Body of pancreas (tissue), 4 donors: ENCODE measurements at regions not wholly inside any gene's neighbourhood (a gene's known extent, or its start where the extent isn't known, plus 50 kb on each side); places are given as distances from the start of the nearest gene placed in this dataset.

Source experiments
- POLR2A ChIP-seq, 3 donors: fragments of 450-650 bp; IDR thresholded peaks; one replicate each; pipeline ENCODE4 v1.6.1; 2016; ENCODE audit warnings: antibody characterized with exemption in 3 of 3, mild to moderate bottlenecking in 2 of 3
- TF ChIP-seq, protein P1 (sequence below), 7 experiments: fragments of 450-650 bp in 4 of 7; fragments of 200-600 bp in 3 of 7; sonication (generic) in 3 of 7; IDR thresholded peaks; one replicate each; pipeline ENCODE4 v1.5.1; 2016 to 2019; ENCODE audit warnings: antibody characterized with exemption in 7 of 7

DNA sequence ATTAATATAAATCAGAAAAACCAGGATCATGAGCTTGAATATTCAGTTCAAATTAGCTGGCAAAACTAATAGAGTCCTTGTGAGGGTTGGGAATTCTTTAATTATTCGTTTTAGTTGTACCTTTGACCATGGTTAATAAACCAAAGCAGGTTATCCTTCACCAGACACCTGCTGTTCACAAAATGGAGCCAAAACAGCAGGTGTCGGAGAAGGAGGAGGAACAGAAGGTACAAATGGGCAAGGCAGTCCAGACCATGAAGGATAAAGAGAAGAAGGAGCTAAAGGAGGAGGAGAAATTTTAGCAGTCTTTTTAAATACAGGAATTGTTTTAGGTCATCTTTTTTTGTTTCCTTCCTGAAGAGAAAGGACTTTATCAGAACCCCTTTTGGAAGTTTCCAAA is 106.1 kb downstream of the NHLRC3 start:
- TF ChIP-seq, protein P1, sequence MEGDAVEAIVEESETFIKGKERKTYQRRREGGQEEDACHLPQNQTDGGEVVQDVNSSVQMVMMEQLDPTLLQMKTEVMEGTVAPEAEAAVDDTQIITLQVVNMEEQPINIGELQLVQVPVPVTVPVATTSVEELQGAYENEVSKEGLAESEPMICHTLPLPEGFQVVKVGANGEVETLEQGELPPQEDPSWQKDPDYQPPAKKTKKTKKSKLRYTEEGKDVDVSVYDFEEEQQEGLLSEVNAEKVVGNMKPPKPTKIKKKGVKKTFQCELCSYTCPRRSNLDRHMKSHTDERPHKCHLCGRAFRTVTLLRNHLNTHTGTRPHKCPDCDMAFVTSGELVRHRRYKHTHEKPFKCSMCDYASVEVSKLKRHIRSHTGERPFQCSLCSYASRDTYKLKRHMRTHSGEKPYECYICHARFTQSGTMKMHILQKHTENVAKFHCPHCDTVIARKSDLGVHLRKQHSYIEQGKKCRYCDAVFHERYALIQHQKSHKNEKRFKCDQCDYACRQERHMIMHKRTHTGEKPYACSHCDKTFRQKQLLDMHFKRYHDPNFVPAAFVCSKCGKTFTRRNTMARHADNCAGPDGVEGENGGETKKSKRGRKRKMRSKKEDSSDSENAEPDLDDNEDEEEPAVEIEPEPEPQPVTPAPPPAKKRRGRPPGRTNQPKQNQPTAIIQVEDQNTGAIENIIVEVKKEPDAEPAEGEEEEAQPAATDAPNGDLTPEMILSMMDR (IDR thresholded peaks at IDR 0.05), result no peak
- no peak for TF ChIP-seq POLR2A (IDR thresholded peaks at IDR 0.05)
